CD4-positive, alpha-beta T cell (primary cell): ENCODE measurements at regions not wholly inside any gene's neighbourhood (a gene's known extent, or its start where the extent isn't known, plus 50 kb on each side); places are given as distances from the start of the nearest gene placed in this dataset.

Experiments
- ATAC-seq: fragments of 200-7000 bp; cut with Tn5 transposase; one replicate; pipeline ENCODE4 v1.10.0; 2022; ENCODE audit warnings: mild to moderate bottlenecking; ENCODE audit not compliant: poor library complexity
- CTCF ChIA-PET: fragments of 350-600 bp; sonication (Branson Sonifier 250); formaldehyde crosslinking; loops from one replicate; lab custom pipeline; 2021; ENCODE audit warnings: antibody characterized with exemption, inconsistent platforms; lab: Charles Lee
- POLR2A ChIA-PET: fragments of 350-600 bp; sonication (Branson Sonifier 250); formaldehyde crosslinking; loops from one replicate; lab custom pipeline; 2021; ENCODE audit warnings: antibody characterized with exemption, inconsistent platforms; lab: Charles Lee
- DNase-seq, 14 experiments: peaks; one replicate each; pipeline ENCODE4 v3.0.0-alpha.2; 2013 to 2020; ENCODE audit warnings: mixed read lengths in 2 of 14
- H3K27ac ChIP-seq, 2 donors: one replicate each; pipeline versions ENCODE4 v1.5.1 to v1.7.0; 2013; ENCODE audit warnings: low read length in 2 of 2, low read depth in 1 of 2, mild to moderate bottlenecking in 1 of 2
- H3K27me3 ChIP-seq, 2 experiments: 1 replicate in 1 of 2; 2 replicates in 1 of 2; pipeline versions ENCODE4 v1.6.1 to v1.7.0; 2013; ENCODE audit warnings: low read length in 2 of 2, control low read depth in 1 of 2, mild to moderate bottlenecking in 1 of 2, moderate library complexity in 1 of 2; ENCODE audit not compliant: insufficient read depth in 2 of 2, control insufficient read depth in 1 of 2
- H3K36me3 ChIP-seq: one replicate; pipeline ENCODE4 v1.6.1; 2013; ENCODE audit warnings: low read length, control low read depth; ENCODE audit not compliant: insufficient read depth
- H3K4me1 ChIP-seq: one replicate; pipeline ENCODE4 v1.6.1; 2013; ENCODE audit warnings: low read length, control low read depth; ENCODE audit not compliant: insufficient read depth
- H3K4me3 ChIP-seq: one replicate; pipeline ENCODE4 v1.5.1; 2013; ENCODE audit warnings: mild to moderate bottlenecking, low read length, moderate library complexity
- H3K9me3 ChIP-seq, 2 experiments: 1 replicate in 1 of 2; 2 replicates in 1 of 2; pipeline versions ENCODE4 v1.6.1 to v1.7.0; 2013; ENCODE audit warnings: low read length in 2 of 2, mild to moderate bottlenecking in 2 of 2, control low read depth in 1 of 2, moderate library complexity in 1 of 2; ENCODE audit not compliant: control insufficient read depth in 1 of 2, insufficient read depth in 1 of 2
- H3K27ac Mint-ChIP-seq: one replicate; pipeline ENCODE4 v1.8.0; 2020; ENCODE audit warnings: mixed read lengths
- H3K27me3 Mint-ChIP-seq: one replicate; pipeline ENCODE4 v1.8.0; 2021; ENCODE audit warnings: mixed read lengths
- H3K36me3 Mint-ChIP-seq: one replicate; pipeline ENCODE4 v1.8.0; 2021; ENCODE audit warnings: low read depth, mixed read lengths
- H3K4me1 Mint-ChIP-seq: one replicate; pipeline ENCODE4 v1.8.0; 2021; ENCODE audit warnings: low read depth, mixed read lengths
- H3K4me3 Mint-ChIP-seq: one replicate; pipeline ENCODE4 v1.8.0; 2020; ENCODE audit warnings: mild to moderate bottlenecking, mixed read lengths
- H3K9me3 Mint-ChIP-seq: one replicate; pipeline ENCODE4 v1.8.0; 2020; ENCODE audit warnings: mixed read lengths
- intact Hi-C, 2 experiments: fragments of 100-400 bp; cut with DNase I in 1 of 2; cut with micrococcal nuclease in 1 of 2; formaldehyde crosslinking; loops; one replicate each; pipeline versions ENCODE4 v1.15.1 to v1.9.0; 2023 to 2025; cut with DNase I, micrococcal nuclease
- TF ChIP-seq, protein P1 (sequence below): fragments of 200-600 bp; IDR thresholded peaks from one replicate; pipeline ENCODE4 v1.8.0; 2022; ENCODE audit warnings: antibody characterized with exemption, mild to moderate bottlenecking

DNA sequence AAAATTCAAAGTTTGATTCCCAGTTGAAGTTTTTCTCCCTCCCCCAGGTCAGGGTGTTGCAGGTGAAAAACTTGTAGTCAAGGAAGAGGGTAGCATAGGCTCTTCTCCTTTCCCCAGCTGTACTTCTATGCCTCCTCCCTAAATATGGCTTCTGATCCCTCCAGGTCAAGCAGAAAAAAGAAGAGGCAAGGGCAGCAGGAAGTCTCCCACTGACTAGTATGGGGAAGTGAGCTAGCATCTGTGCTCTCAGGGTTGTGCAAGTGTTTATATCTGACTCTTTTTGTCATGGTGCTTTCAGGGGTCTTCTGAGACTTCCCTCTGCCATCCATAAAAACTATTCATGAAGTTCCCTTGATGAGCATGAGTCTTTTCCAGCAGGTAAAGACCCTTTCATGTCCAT lies 76.0 kb downstream of the ATPSCKMT start:
- no peaks in the 10 kb centered on the region for H3K4me1 Mint-ChIP-seq
- H3K27me3 ChIP-seq: no peaks in the 10 kb centered on the region
- no peak overlapping the region for H3K4me3 ChIP-seq
- no peaks in the 10 kb centered on the region for H3K36me3 ChIP-seq
- no peaks in the 10 kb centered on the region for H3K4me1 ChIP-seq
- DNase-seq (no peak), ATAC-seq (no peak)
- H3K36me3 Mint-ChIP-seq: no peaks in the 10 kb centered on the region
- H3K27ac ChIP-seq: no peak overlapping the region
- peaks cover 0 to 4% of the 10 kb centered on the region in 2 experiments for H3K9me3 ChIP-seq
- intact Hi-C loops: no loop called here
- peaks cover 2% of the 10 kb centered on the region for H3K27me3 Mint-ChIP-seq
- TF ChIP-seq, protein P1, sequence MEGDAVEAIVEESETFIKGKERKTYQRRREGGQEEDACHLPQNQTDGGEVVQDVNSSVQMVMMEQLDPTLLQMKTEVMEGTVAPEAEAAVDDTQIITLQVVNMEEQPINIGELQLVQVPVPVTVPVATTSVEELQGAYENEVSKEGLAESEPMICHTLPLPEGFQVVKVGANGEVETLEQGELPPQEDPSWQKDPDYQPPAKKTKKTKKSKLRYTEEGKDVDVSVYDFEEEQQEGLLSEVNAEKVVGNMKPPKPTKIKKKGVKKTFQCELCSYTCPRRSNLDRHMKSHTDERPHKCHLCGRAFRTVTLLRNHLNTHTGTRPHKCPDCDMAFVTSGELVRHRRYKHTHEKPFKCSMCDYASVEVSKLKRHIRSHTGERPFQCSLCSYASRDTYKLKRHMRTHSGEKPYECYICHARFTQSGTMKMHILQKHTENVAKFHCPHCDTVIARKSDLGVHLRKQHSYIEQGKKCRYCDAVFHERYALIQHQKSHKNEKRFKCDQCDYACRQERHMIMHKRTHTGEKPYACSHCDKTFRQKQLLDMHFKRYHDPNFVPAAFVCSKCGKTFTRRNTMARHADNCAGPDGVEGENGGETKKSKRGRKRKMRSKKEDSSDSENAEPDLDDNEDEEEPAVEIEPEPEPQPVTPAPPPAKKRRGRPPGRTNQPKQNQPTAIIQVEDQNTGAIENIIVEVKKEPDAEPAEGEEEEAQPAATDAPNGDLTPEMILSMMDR: no peak
- H3K27ac Mint-ChIP-seq: no peak overlapping the region
- POLR2A ChIA-PET: no interaction called here
- no peak overlapping the region for H3K4me3 Mint-ChIP-seq
- CTCF ChIA-PET: no interaction called here
- no peaks in the 10 kb centered on the region for H3K9me3 Mint-ChIP-seq

DNA sequence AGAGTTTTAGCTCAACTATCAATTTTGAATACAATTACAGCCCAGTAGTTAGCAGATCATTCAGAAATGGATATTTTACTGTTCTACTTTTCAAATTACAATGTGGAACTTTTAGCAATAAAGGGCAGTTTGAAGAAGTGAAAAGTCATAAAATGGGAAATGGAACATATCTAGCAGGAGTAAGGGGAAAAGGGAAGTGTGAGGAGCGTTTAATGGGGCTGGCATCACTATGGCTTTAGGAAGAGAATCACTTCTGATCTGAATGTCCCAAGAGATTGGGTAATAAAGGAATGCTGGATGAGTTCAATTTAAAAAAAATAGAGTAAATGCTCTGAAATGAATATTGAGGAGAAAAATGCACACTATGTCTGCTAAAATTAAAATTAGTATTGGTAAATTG lies 77.4 kb downstream of the ATPSCKMT start:
- ChIA-PET POLR2A (no interaction called here), CTCF (no interaction called here)
- DNase-seq (no peak), ATAC-seq (no peak)
- Histone ChIP-seq H3K27ac (no peak overlapping the region), H3K36me3 (no peaks in the 10 kb centered on the region), H3K9me3 (peaks cover 0 to 14% of the 10 kb centered on the region in 2 experiments), H3K27me3 (no peaks in the 10 kb centered on the region), H3K4me3 (no peak overlapping the region), H3K4me1 (no peaks in the 10 kb centered on the region)
- TF ChIP-seq, protein P1: no peak
- Mint-ChIP-seq H3K36me3 (no peaks in the 10 kb centered on the region), H3K27ac (no peak overlapping the region), H3K9me3 (no peaks in the 10 kb centered on the region), H3K27me3 (no peaks in the 10 kb centered on the region), H3K4me1 (no peaks in the 10 kb centered on the region), H3K4me3 (no peak overlapping the region)
- intact Hi-C loops: no loop called here

DNA sequence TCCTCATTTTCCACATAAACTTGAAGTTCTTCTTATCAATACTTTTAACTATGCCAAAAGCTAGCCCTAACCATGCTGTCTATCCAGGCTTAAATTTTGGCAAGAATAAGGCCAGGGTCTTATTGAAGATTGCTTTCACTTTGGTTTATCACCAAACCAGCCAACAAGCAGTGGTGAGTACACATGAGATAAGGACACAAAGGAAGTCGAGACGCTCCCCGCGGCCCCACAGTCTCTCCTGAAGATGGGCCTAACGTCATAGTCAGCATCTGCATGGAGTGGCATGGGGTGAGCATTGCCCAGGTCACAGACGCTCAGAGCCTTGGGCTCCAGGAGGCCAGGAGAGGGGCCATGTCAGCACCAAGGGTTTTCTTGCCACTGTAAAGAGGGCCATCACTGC lies 80.3 kb downstream of the ATPSCKMT start:
- Mint-ChIP-seq H3K4me3 (no peak overlapping the region), H3K27ac (no peak overlapping the region), H3K36me3 (no peaks in the 10 kb centered on the region), H3K27me3 (no peaks in the 10 kb centered on the region), H3K4me1 (no peaks in the 10 kb centered on the region), H3K9me3 (peaks cover 10% of the 10 kb centered on the region)
- ChIA-PET POLR2A (no interaction called here), CTCF (no interaction called here)
- no peak for ATAC-seq
- no peak for DNase-seq
- H3K9me3 ChIP-seq: peaks cover 0 to 14% of the 10 kb centered on the region in 2 experiments
- TF ChIP-seq, protein P1: no peak
- no peak overlapping the region for H3K27ac ChIP-seq
- no peak overlapping the region for H3K4me3 ChIP-seq
- H3K4me1 ChIP-seq: no peaks in the 10 kb centered on the region
- no peaks in the 10 kb centered on the region for H3K36me3 ChIP-seq
- intact Hi-C loops: no loop called here
- H3K27me3 ChIP-seq: no peaks in the 10 kb centered on the region
